Gastrocnemius medialis (tissue), 4 donors: ENCODE measurements at regions not wholly inside any gene's neighbourhood (a gene's known extent, or its start where the extent isn't known, plus 50 kb on each side); places are given as distances from the start of the nearest gene placed in this dataset.

Experiments used
- ATAC-seq, 2 donors: fragments of 150-250 bp; one replicate each; pipeline ENCODE4 v1.9.1; 2016
- DNase-seq, 2 donors: peaks; one replicate each; pipeline ENCODE4 v3.0.0-alpha.2; 2019
- H3K27ac ChIP-seq, 4 donors: fragments of 200-600 bp; sonication (generic); 1 replicate in 1 of 4; 2 replicates in 3 of 4; pipeline ENCODE4 v1.5.1; 2016 to 2018; ENCODE audit warnings: mild to moderate bottlenecking in 2 of 4, moderate library complexity in 1 of 4
- H3K27me3 ChIP-seq, 3 donors: fragments of 200-600 bp; sonication (generic) in 2 of 3; 1 replicate in 1 of 3; 2 replicates in 2 of 3; pipeline versions ENCODE4 v1.5.1 to v1.6.0; 2016 to 2019; ENCODE audit warnings: mild to moderate bottlenecking in 1 of 3, moderate library complexity in 1 of 3
- H3K36me3 ChIP-seq, 2 donors: fragments of 200-600 bp; sonication (generic) in 1 of 2; one replicate each; pipeline ENCODE4 v1.5.1; 2017 to 2018
- H3K4me1 ChIP-seq, 2 donors: fragments of 200-600 bp; sonication (generic) in 1 of 2; one replicate each; pipeline ENCODE4 v1.5.1; 2016 to 2017; ENCODE audit warnings: mild to moderate bottlenecking in 2 of 2
- H3K4me3 ChIP-seq, 4 donors: fragments of 200-600 bp; sonication (generic) in 3 of 4; 1 replicate in 1 of 4; 2 replicates in 3 of 4; pipeline ENCODE4 v1.5.1; 2016 to 2019; ENCODE audit warnings: mild to moderate bottlenecking in 2 of 4
- H3K9me3 ChIP-seq, 3 donors: fragments of 200-600 bp; sonication (generic) in 2 of 3; 1 replicate in 1 of 3; 2 replicates in 2 of 3; pipeline ENCODE4 v1.5.1; 2016 to 2019
- POLR2A ChIP-seq, 2 donors: fragments of 450-650 bp; IDR thresholded peaks; one replicate each; pipeline ENCODE4 v1.6.1; 2017; ENCODE audit warnings: antibody characterized with exemption in 2 of 2, mild to moderate bottlenecking in 2 of 2, moderate library complexity in 2 of 2
- in situ Hi-C, 4 donors: fragments of 200-750 bp; cut with MboI; loops; one replicate each; pipeline versions ENCODE4 v1.15.0 to v1.8.0; 2017; ENCODE audit warnings: low sequenced_read_pairs in 4 of 4
- intact Hi-C: fragments of 100-400 bp; cut with DNase I; formaldehyde crosslinking; loops from one replicate; pipeline ENCODE4 v1.15.1; 2023; ENCODE audit warnings: low total_unique reads
- TF ChIP-seq, protein P1 (sequence below), 5 experiments: fragments of 450-650 bp in 3 of 5; fragments of 200-600 bp in 2 of 5; sonication (generic) in 2 of 5; IDR thresholded peaks in 4 of 5; conservative IDR thresholded peaks in 1 of 5; 1 replicate in 4 of 5; 2 replicates in 1 of 5; pipeline ENCODE4 v1.5.1; 2016 to 2019; ENCODE audit warnings: antibody characterized with exemption in 5 of 5, mild to moderate bottlenecking in 3 of 5, moderate library complexity in 3 of 5

- intact Hi-C loops (no loop called here), in situ Hi-C loops (no loop called here)
- Histone ChIP-seq H3K27me3 (no peaks in the 10 kb centered on the region), H3K9me3 (no peaks in the 10 kb centered on the region), H3K4me1 (no peaks in the 10 kb centered on the region), H3K36me3 (no peaks in the 10 kb centered on the region), H3K4me3 (no peak overlapping the region), H3K27ac (no peak overlapping the region)
- no peak for ATAC-seq
- TF ChIP-seq POLR2A (IDR thresholded peaks at IDR 0.05) = no peak
- TF ChIP-seq, protein P1, sequence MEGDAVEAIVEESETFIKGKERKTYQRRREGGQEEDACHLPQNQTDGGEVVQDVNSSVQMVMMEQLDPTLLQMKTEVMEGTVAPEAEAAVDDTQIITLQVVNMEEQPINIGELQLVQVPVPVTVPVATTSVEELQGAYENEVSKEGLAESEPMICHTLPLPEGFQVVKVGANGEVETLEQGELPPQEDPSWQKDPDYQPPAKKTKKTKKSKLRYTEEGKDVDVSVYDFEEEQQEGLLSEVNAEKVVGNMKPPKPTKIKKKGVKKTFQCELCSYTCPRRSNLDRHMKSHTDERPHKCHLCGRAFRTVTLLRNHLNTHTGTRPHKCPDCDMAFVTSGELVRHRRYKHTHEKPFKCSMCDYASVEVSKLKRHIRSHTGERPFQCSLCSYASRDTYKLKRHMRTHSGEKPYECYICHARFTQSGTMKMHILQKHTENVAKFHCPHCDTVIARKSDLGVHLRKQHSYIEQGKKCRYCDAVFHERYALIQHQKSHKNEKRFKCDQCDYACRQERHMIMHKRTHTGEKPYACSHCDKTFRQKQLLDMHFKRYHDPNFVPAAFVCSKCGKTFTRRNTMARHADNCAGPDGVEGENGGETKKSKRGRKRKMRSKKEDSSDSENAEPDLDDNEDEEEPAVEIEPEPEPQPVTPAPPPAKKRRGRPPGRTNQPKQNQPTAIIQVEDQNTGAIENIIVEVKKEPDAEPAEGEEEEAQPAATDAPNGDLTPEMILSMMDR (IDR thresholded peaks at IDR 0.05 in 4 of 5, conservative IDR thresholded peaks at IDR 0.05 in 1 of 5) = no peak
- no peak for DNase-seq
Observed at GRCh38 chr21:28447462-28447861, 545.2 kb downstream of the LTN1 start.

- Histone ChIP-seq H3K9me3 (no peaks in the 10 kb centered on the region), H3K4me1 (no peaks in the 10 kb centered on the region), H3K27ac (no peak overlapping the region), H3K27me3 (no peaks in the 10 kb centered on the region), H3K36me3 (no peaks in the 10 kb centered on the region), H3K4me3 (no peak overlapping the region)
- intact Hi-C loops (no loop called here), in situ Hi-C loops (no loop called here)
- TF ChIP-seq, protein P1 (IDR thresholded peaks at IDR 0.05 in 4 of 5, conservative IDR thresholded peaks at IDR 0.05 in 1 of 5) = no peak
- TF ChIP-seq POLR2A (IDR thresholded peaks at IDR 0.05) = no peak
- ATAC-seq (no peak), DNase-seq (no peak)
Observed at GRCh38 chr21:28445141-28445830, 547.4 kb downstream of the LTN1 start.

DNA sequence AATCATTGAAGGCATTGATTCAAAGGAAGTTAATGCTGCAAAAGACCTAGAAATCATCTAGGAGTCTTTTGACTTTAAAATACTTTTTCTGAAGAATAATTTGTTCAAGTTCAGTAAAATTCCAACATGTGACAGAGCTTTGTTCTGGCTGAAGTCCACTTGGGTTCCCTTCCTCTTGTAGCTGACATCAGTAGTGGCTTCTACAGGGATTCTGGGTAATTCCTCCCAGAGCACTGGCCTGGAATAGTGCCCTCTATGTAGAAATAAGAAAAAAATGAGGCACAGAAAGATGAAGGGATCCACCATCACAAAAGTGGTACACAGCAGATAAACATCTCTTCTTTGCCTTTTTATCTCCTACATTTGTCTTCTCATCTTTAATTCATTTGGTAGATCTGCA, 548.1 kb downstream of the LTN1 start:
- Histone ChIP-seq H3K27me3 (no peaks in the 10 kb centered on the region), H3K27ac (no peak overlapping the region), H3K4me3 (no peak overlapping the region), H3K4me1 (no peaks in the 10 kb centered on the region), H3K9me3 (no peaks in the 10 kb centered on the region), H3K36me3 (no peaks in the 10 kb centered on the region)
- in situ Hi-C loops (no loop called here), intact Hi-C loops (no loop called here)
- ATAC-seq (no peak), DNase-seq (peak in 1 of 2 donors; percentile 14)
- TF ChIP-seq, protein P1 (IDR thresholded peaks at IDR 0.05 in 4 of 5, conservative IDR thresholded peaks at IDR 0.05 in 1 of 5) = no peak
- TF ChIP-seq POLR2A (IDR thresholded peaks at IDR 0.05) = no peak

GRCh38 chr21:28444111-28444510, 548.6 kb downstream of the LTN1 start:
- TF ChIP-seq POLR2A (IDR thresholded peaks at IDR 0.05) = no peak
- TF ChIP-seq, protein P1 (IDR thresholded peaks at IDR 0.05 in 4 of 5, conservative IDR thresholded peaks at IDR 0.05 in 1 of 5) = no peak
- no peaks in the 10 kb centered on the region for H3K36me3 ChIP-seq
- H3K4me3 ChIP-seq = no peak overlapping the region
- no peaks in the 10 kb centered on the region for H3K27me3 ChIP-seq
- no peaks in the 10 kb centered on the region for H3K9me3 ChIP-seq
- H3K27ac ChIP-seq = no peak overlapping the region
- intact Hi-C loops = no loop called here
- in situ Hi-C loops = no loop called here
- H3K4me1 ChIP-seq = no peaks in the 10 kb centered on the region
- no peak for ATAC-seq
- DNase-seq = no peak

DNA sequence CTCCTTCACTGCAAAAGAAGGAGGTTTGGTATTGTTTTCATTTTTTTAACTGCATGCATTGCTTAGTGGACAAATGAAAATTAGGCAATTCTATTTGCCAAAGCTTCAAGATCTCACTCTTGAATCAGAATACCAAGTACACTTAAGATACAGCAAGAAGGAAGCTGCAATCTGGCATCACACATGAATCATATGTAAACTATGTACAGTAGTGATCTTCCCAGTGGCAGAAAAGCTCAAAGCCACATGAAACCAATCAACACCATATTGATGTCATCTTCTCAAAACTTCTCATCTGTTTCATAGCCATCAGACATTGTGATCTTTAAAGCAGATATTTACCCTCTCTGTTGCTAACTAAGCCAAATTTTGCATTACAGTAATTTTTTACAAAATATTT, 550.1 kb downstream of the LTN1 start:
- intact Hi-C loops = no loop called here
- ATAC-seq = no peak
- no peak for TF ChIP-seq POLR2A (IDR thresholded peaks at IDR 0.05)
- TF ChIP-seq, protein P1 (IDR thresholded peaks at IDR 0.05 in 4 of 5, conservative IDR thresholded peaks at IDR 0.05 in 1 of 5) = no peak
- in situ Hi-C loops = no loop called here
- Histone ChIP-seq H3K27ac (no peak overlapping the region), H3K27me3 (no peaks in the 10 kb centered on the region), H3K4me1 (no peaks in the 10 kb centered on the region), H3K36me3 (no peaks in the 10 kb centered on the region), H3K9me3 (no peaks in the 10 kb centered on the region), H3K4me3 (no peak overlapping the region)
- no peak for DNase-seq
